ENCODE measurements at regions not wholly inside any gene's neighbourhood (a gene's known extent, or its start where the extent isn't known, plus 50 kb on each side); places are given as distances from the start of the nearest gene placed in this dataset.

GRCh38 chr2:129661935-129662334 lies 317.5 kb upstream of the RAB6C start:
- H3K4me3 ChIP-seq (ENCODE audit: low read depth, low read length), result no peak overlapping the region
- DNase-seq (ENCODE audit: low read depth), result no peak
- no peak for TF ChIP-seq CTCF (IDR thresholded peaks at IDR 0.05; ENCODE audit: insufficient read depth, low read depth, low read length)

GRCh38 chr2:129667577-129667976 lies 311.9 kb upstream of the RAB6C start:
- no peak for TF ChIP-seq CTCF (IDR thresholded peaks at IDR 0.05; ENCODE audit: insufficient read depth, low read depth, low read length)
- DNase-seq (ENCODE audit: low read depth), result no peak

GRCh38 chr2:129672521-129672920 lies 306.9 kb upstream of the RAB6C start:
- H3K4me3 ChIP-seq (ENCODE audit: low read depth, low read length), result no peak overlapping the region
- DNase-seq (ENCODE audit: low read depth), result no peak
- TF ChIP-seq CTCF (IDR thresholded peaks at IDR 0.05; ENCODE audit: insufficient read depth, low read depth, low read length), result no peak

More at GRCh38 chr2:129667577-129667976, 311.9 kb upstream of the RAB6C start:
- H3K4me3 ChIP-seq (ENCODE audit: low read depth, low read length), result no peak overlapping the region

GRCh38 chr2:129673234-129673633 lies 306.2 kb upstream of the RAB6C start:
- no peak for DNase-seq (ENCODE audit: low read depth)
- TF ChIP-seq CTCF (IDR thresholded peaks at IDR 0.05; ENCODE audit: insufficient read depth, low read depth, low read length), result no peak
- H3K4me3 ChIP-seq (ENCODE audit: low read depth, low read length), result no peak overlapping the region

- TF ChIP-seq CTCF (IDR thresholded peaks at IDR 0.05; ENCODE audit: insufficient read depth, low read depth, low read length), result no peak
- H3K4me3 ChIP-seq (ENCODE audit: low read depth, low read length), result no peak overlapping the region
- DNase-seq (ENCODE audit: low read depth), result no peak
Observed at GRCh38 chr2:129673847-129674711, 305.4 kb upstream of the RAB6C start.

GRCh38 chr2:129678751-129679150 lies 300.7 kb upstream of the RAB6C start:
- DNase-seq (ENCODE audit: low read depth), result no peak
- no peak for TF ChIP-seq CTCF (IDR thresholded peaks at IDR 0.05; ENCODE audit: insufficient read depth, low read depth, low read length)
- no peak overlapping the region for H3K4me3 ChIP-seq (ENCODE audit: low read depth, low read length)

Measured in fibroblast of villous mesenchyme (primary cell).